GM12878 (cell line): ENCODE measurements at regions not wholly inside any gene's neighbourhood (a gene's known extent, or its start where the extent isn't known, plus 50 kb on each side); places are given as distances from the start of the nearest gene placed in this dataset.

Experiments
- ATAC-seq: fragments of 200-7000 bp; cut with Tn5 transposase; 3 replicates; pipeline ENCODE4 v1.9.1; 2020; ENCODE audit warnings: mild to moderate bottlenecking, moderate library complexity
- BruUV-seq: library from RNA; stranded (reverse); fragments of 400-500 nt; replicated peaks from 2 replicates; lab custom pipeline; 2021; lab: Mats Ljungman, UMichigan
- CTCF ChIA-PET: fragments of 300-600 bp; sonication (Branson Sonifier 250); formaldehyde crosslinking; extraction: SDS; loops from one replicate; lab custom pipeline; 2021; ENCODE audit warnings: inconsistent platforms; lab: Yijun Ruan, JAX
- POLR2A ChIA-PET: fragments of 350-600 bp; formaldehyde crosslinking; extraction: SDS; loops from one replicate; lab custom pipeline; 2021; ENCODE audit warnings: inconsistent platforms; lab: Charles Lee
- RAD21 ChIA-PET: fragments of 300-600 bp; sonication (Branson Sonifier 250); formaldehyde crosslinking; loops from one replicate; lab custom pipeline; 2023; ENCODE audit warnings: antibody characterized with exemption; ENCODE audit not compliant: unreplicated experiment; lab: Charles Lee
- SMC1A ChIA-PET: fragments of 300-600 bp; sonication (Branson Sonifier 250); formaldehyde crosslinking; loops from one replicate; lab custom pipeline; 2023; ENCODE audit not compliant: unreplicated experiment, uncharacterized antibody; lab: Charles Lee
- DNase-seq: peaks from one replicate; pipeline ENCODE4 v3.0.0-alpha.2; 2011; ENCODE audit warnings: low read depth, low spot score
- FAIRE-seq: peaks from 3 replicates; lab custom pipeline; 2011; peaks lifted over from hg19 to GRCh38; lab: Jason Lieb, UNC
- H2AFZ ChIP-seq: 2 replicates; pipeline ENCODE4 v1.6.0; 2011; ENCODE audit warnings: low read depth, low read length, control low read depth; ENCODE audit not compliant: control insufficient read depth
- H3K27ac ChIP-seq: 2 replicates; pipeline ENCODE4 v1.5.1; 2011; ENCODE audit warnings: control low read depth; ENCODE audit not compliant: control insufficient read depth, insufficient read depth
- H3K27me3 ChIP-seq, 2 experiments: replicated peaks in 1 of 2; 2 replicates each; pipeline versions ENCODE4 v1.6.0 to v1.6.1; 2011; ENCODE audit warnings: low read length in 1 of 2; ENCODE audit not compliant: control insufficient read depth in 2 of 2, insufficient read depth in 2 of 2
- H3K36me3 ChIP-seq, 2 experiments: 2 replicates each; pipeline ENCODE4 v1.5.1; 2011; ENCODE audit warnings: low read length in 1 of 2; ENCODE audit not compliant: control insufficient read depth in 2 of 2, insufficient read depth in 2 of 2
- H3K4me1 ChIP-seq: 2 replicates; pipeline ENCODE4 v1.6.1; 2011; ENCODE audit warnings: mild to moderate bottlenecking, low read length, moderate library complexity, mixed read lengths; ENCODE audit not compliant: control insufficient read depth, insufficient read depth
- H3K4me2 ChIP-seq: 2 replicates; pipeline ENCODE4 v1.6.0; 2011; ENCODE audit warnings: control low read depth; ENCODE audit not compliant: control insufficient read depth, insufficient read depth
- H3K4me3 ChIP-seq: fragments of 200-600 bp; sonication (generic); 2 replicates; pipeline ENCODE4 v1.5.1; 2016
- H3K79me2 ChIP-seq: 2 replicates; pipeline ENCODE4 v1.6.0; 2011; ENCODE audit warnings: low read length; ENCODE audit not compliant: control insufficient read depth, insufficient read depth
- H3K9ac ChIP-seq: 2 replicates; pipeline ENCODE4 v1.8.0; 2011; ENCODE audit warnings: low read length, control low read depth, mixed read lengths; ENCODE audit not compliant: control insufficient read depth, insufficient read depth
- H3K9me3 ChIP-seq: replicated peaks from 3 replicates; pipeline ENCODE4 v1.5.1; 2011; ENCODE audit warnings: mild to moderate bottlenecking, low read length; ENCODE audit not compliant: control insufficient read depth, insufficient read depth
- H4K20me1 ChIP-seq: 2 replicates; pipeline ENCODE4 v1.6.0; 2011; ENCODE audit not compliant: control insufficient read depth, insufficient read depth
- ASH2L ChIP-seq: fragments of 300-600, 200-600 bp; sonication (generic); IDR thresholded peaks from 2 replicates; pipeline ENCODE4 v1.6.1; 2017; ENCODE audit warnings: low read depth, mild to moderate bottlenecking, borderline replicate concordance
- ATF7 ChIP-seq: fragments of 450-650 bp; IDR thresholded peaks from 2 replicates; pipeline ENCODE4 v1.6.1; 2016; ENCODE audit warnings: low read depth, mild to moderate bottlenecking
- CREB1 ChIP-seq: IDR thresholded peaks from 2 replicates; pipeline ENCODE4 v1.6.1; 2012; ENCODE audit warnings: low read depth, mild to moderate bottlenecking, inconsistent platforms
- HDAC6 ChIP-seq: fragments of 200-600 bp; sonication (generic); IDR thresholded peaks from one replicate; pipeline ENCODE4 v1.8.0; 2017; ENCODE audit warnings: antibody characterized with exemption; ENCODE audit not compliant: unreplicated experiment
- PAX8 ChIP-seq: fragments of 450-650 bp; IDR thresholded peaks from 2 replicates; pipeline ENCODE4 v1.6.1; 2017; ENCODE audit warnings: mild to moderate bottlenecking, moderate library complexity
- POLR2A ChIP-seq: IDR thresholded peaks from 2 replicates; pipeline ENCODE4 v1.6.1; 2011; ENCODE audit warnings: low read depth, mild to moderate bottlenecking, low read length
- RCOR1 ChIP-seq: conservative IDR thresholded peaks from 2 replicates; pipeline ENCODE4 v1.6.1; 2012; ENCODE audit warnings: low read depth, low read length, improper control_type of control experiment
- RFX5 ChIP-seq: IDR thresholded peaks from 2 replicates; pipeline ENCODE4 v1.6.1; 2011; ENCODE audit warnings: low read depth, low read length, improper control_type of control experiment
- RUNX3 ChIP-seq: IDR thresholded peaks from 2 replicates; pipeline ENCODE4 v1.6.1; 2012; ENCODE audit warnings: low read length, inconsistent platforms
- SMAD5 ChIP-seq: IDR thresholded peaks from 2 replicates; pipeline ENCODE4 v1.6.1; 2016; ENCODE audit warnings: antibody characterized with exemption, low read depth
- SREBF1 ChIP-seq: IDR thresholded peaks from 2 replicates; pipeline ENCODE4 v1.6.1; 2012; ENCODE audit warnings: mild to moderate bottlenecking, low read length
- TCF3 ChIP-seq: IDR thresholded peaks from 2 replicates; pipeline ENCODE4 v1.6.1; 2012; ENCODE audit warnings: low read depth, mild to moderate bottlenecking, low read length, borderline replicate concordance; ENCODE audit not compliant: insufficient read depth
- ZNF207 ChIP-seq: fragments of 450-650 bp; IDR thresholded peaks from 2 replicates; pipeline ENCODE4 v1.6.1; 2014; ENCODE audit warnings: antibody characterized with exemption, mild to moderate bottlenecking, borderline replicate concordance
- WGBS: methylation state at CpG from one replicate; pipeline ENCODE4 v1.1.6; 2016; ENCODE audit warnings: low lambda C conversion rate; ENCODE audit not compliant: insufficient replicate concordance, insufficient coverage; ENCODE audit errors: missing lambda C conversion rate; 5-methylcytosine and 5-hydroxymethylcytosine counted together
- in situ Hi-C: fragments of 300-500 bp; cut with MboI; formaldehyde crosslinking; loops from 9 replicates; pipeline ENCODE4 v1.14.3; 2018; ENCODE audit warnings: mixed read lengths
- intact Hi-C: fragments of 100-400 bp; cut with micrococcal nuclease; formaldehyde crosslinking; loops from one replicate; pipeline ENCODE4 v1.14.2; 2022; ENCODE audit not compliant: unreplicated experiment

- ChIA-PET SMC1A (no interaction called here), POLR2A (no interaction called here), RAD21 (no interaction called here), CTCF (no interaction called here)
- ATAC-seq (no peak), DNase-seq (no peak), FAIRE-seq (no peak)
- no peaks in the 10 kb centered on the region for H3K9me3 ChIP-seq
- H3K9ac ChIP-seq, result no peak overlapping the region
- BruUV-seq, result no TSS peak
- no peaks in the 10 kb centered on the region for H3K79me2 ChIP-seq
- no peaks in the 10 kb centered on the region for H4K20me1 ChIP-seq
- TF ChIP-seq POLR2A (no peak), RCOR1 (no peak), ZNF207 (no peak), RFX5 (no peak), TCF3 (no peak), HDAC6 (no peak), PAX8 (no peak), ASH2L (no peak), ATF7 (no peak), SREBF1 (no peak), SMAD5 (no peak), CREB1 (no peak), RUNX3 (no peak)
- no peak overlapping the region for H3K4me2 ChIP-seq
- intact Hi-C loops (no loop called here), in situ Hi-C loops (no loop called here)
- no peaks in the 10 kb centered on the region; a peak in 1 of 4 replicates for H3K27me3 ChIP-seq
- WGBS, result 62% methylated on average over 2 of the region's 2 CpGs
- H3K27ac ChIP-seq, result no peak overlapping the region
- no peaks in the 10 kb centered on the region for H3K36me3 ChIP-seq
- no peaks in the 10 kb centered on the region for H3K4me1 ChIP-seq
- H3K4me3 ChIP-seq, result no peak overlapping the region
- no peak overlapping the region for H2AFZ ChIP-seq
Observed at GRCh38 chr12:88960213-88960878, 380.1 kb upstream of the KITLG start.
